ENCODE measurements at regions not wholly inside any gene's neighbourhood (a gene's known extent, or its start where the extent isn't known, plus 50 kb on each side); places are given as distances from the start of the nearest gene placed in this dataset.
A peak's percentile ranks its signal among the peaks of the same experiment; 100 is the strongest.

- no peak for TF ChIP-seq POLR2A (IDR thresholded peaks at IDR 0.05)
- TF ChIP-seq, protein P1, sequence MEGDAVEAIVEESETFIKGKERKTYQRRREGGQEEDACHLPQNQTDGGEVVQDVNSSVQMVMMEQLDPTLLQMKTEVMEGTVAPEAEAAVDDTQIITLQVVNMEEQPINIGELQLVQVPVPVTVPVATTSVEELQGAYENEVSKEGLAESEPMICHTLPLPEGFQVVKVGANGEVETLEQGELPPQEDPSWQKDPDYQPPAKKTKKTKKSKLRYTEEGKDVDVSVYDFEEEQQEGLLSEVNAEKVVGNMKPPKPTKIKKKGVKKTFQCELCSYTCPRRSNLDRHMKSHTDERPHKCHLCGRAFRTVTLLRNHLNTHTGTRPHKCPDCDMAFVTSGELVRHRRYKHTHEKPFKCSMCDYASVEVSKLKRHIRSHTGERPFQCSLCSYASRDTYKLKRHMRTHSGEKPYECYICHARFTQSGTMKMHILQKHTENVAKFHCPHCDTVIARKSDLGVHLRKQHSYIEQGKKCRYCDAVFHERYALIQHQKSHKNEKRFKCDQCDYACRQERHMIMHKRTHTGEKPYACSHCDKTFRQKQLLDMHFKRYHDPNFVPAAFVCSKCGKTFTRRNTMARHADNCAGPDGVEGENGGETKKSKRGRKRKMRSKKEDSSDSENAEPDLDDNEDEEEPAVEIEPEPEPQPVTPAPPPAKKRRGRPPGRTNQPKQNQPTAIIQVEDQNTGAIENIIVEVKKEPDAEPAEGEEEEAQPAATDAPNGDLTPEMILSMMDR (IDR thresholded peaks at IDR 0.05), result no peak
Measured at GRCh38 chr9:89658931-89659330, 54.1 kb downstream of the GADD45G start.

DNA sequence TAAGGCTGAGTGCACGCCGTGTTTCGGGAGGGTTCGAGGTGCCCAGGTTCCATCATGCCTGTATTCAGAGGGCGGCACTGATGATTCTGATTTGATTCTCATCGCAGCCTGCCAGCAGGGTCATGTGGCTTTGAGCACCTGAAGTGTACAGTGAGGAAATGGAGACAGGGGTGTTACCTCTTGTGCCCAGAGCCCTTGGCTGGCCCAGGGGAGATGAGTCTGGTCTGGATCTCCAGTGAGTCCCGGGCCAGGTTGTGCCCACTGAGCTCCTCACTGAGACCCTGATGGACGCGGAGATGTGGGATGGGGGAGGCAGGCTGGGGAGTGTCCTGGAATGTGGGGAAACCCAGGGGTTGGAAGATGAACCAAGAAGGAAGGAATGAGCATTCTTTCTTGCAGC lies 54.7 kb downstream of the GADD45G start:
- DNase-seq, result no peak
- Histone ChIP-seq H3K4me3 (no peak overlapping the region), H3K27ac (no peak overlapping the region), H3K27me3 (no peaks in the 10 kb centered on the region), H3K9me3 (replicated peaks in 1 of 3) (no peaks in the 10 kb centered on the region), H3K4me1 (replicated peaks in 1 of 2) (peaks cover 46 to 47% of the 10 kb centered on the region in 2 donors), H3K36me3 (replicated peaks in 1 of 2) (no peaks in the 10 kb centered on the region)
- no peak for TF ChIP-seq POLR2A (IDR thresholded peaks at IDR 0.05)
- TF ChIP-seq, protein P1 (IDR thresholded peaks at IDR 0.05), result no peak
- intact Hi-C loops (cut with DNase I), result no loop called here
- 96 to 98% (median 97%) methylated on average over 8 to 9 of the region's 9 CpGs for WGBS, 4 donors

More at GRCh38 chr9:89658931-89659330, 54.1 kb downstream of the GADD45G start:
- Histone ChIP-seq H3K27ac (no peak overlapping the region), H3K4me3 (no peak overlapping the region), H3K36me3 (replicated peaks in 1 of 2) (no peaks in the 10 kb centered on the region), H3K9me3 (replicated peaks in 1 of 3) (no peaks in the 10 kb centered on the region), H3K4me1 (replicated peaks in 1 of 2) (peaks cover 44 to 48% of the 10 kb centered on the region in 2 donors), H3K27me3 (no peaks in the 10 kb centered on the region)
- WGBS, 4 donors, result 89 to 97% (median 93%) methylated on average over 3 to 6 of the region's 6 CpGs
- intact Hi-C loops (cut with DNase I), result no loop called here
- DNase-seq, result no peak

DNA sequence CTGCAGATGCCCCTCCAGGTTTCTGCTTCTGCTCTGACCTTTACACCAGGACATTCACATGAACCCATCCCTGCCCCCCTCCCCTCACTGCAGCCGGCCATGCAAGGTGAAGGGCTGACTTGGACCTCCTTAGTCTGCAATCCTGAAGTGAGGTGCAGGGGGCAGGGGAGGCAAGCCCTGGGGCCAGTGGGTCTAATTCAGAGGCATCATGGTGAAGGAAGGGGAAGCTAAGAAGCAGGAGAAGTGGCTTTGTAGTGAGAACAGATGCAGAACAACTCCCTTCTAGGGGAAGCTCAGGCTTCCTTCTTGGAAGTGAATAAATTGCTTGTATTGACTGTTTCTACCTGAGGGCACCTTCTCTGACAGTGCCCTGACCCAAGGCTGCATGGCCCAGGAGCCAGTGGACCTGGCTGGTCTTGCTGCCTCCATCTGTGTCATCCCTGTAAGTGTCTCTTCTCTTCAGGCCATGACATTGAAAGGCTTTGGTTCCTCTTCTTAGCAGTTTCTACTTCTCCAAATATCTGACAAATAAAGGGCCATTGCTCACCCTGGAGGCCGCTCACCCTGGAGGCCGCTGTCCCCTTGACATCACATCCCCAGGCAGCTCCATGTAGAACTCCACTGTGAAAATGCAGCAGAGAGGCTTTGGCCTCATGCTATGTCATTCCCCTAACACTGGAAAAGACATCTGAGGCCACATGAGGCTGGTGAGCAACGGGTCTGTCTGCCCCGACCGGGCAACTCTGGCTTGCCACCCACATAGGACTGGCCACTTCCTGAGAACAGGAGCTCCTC lies 55.3 kb downstream of the GADD45G start:
- intact Hi-C loops (cut with DNase I), result no loop called here
- Histone ChIP-seq H3K4me1 (replicated peaks in 1 of 2) (peaks cover 40 to 41% of the 10 kb centered on the region in 2 donors), H3K27ac (no peak overlapping the region), H3K27me3 (no peaks in the 10 kb centered on the region), H3K36me3 (replicated peaks in 1 of 2) (no peaks in the 10 kb centered on the region), H3K4me3 (no peak overlapping the region), H3K9me3 (replicated peaks in 1 of 3) (no peaks in the 10 kb centered on the region)
- TF ChIP-seq, protein P1 (IDR thresholded peaks at IDR 0.05), result no peak
- no peak for TF ChIP-seq POLR2A (IDR thresholded peaks at IDR 0.05)
- no peak for DNase-seq
- 77 to 85% (median 84%) methylated on average over 2 to 6 of the region's 6 CpGs for WGBS, 4 donors

DNA sequence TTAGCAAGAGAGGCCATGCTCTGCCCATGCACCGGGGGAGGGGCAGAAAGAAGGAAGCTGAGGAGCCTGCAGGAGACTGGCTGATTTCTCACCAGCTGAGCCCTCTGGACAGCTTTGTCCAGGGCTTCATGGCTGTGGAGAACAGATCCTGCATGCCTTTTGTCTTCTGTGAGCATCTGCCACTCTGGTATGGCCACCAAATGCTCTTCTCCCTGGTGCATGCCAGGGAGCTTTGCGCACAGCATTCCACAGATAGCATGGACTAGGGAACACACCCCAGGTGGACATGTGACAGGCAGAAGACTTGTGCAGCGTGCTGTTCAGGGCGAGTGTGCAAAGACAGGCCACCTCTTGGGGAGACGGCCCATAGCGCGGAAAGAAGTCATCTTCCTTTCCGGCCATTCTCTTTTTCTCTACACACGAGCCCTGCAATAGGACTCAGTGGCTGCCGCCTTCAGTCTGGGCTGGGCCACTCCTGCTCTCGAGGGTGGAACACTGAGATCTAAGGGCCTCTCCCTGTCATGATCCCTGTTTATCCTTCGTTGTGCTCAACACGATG lies 56.7 kb downstream of the GADD45G start:
- Histone ChIP-seq H3K36me3 (replicated peaks in 1 of 2) (no peaks in the 10 kb centered on the region), H3K4me1 (replicated peaks in 1 of 2) (peaks cover 26 to 28% of the 10 kb centered on the region in 2 donors), H3K27ac (peak overlapping the region in 4 of 5 donors; percentile 18 to 76 (median 64)), H3K9me3 (replicated peaks in 1 of 3) (no peaks in the 10 kb centered on the region), H3K27me3 (no peaks in the 10 kb centered on the region), H3K4me3 (peak overlapping the region in 1 of 4 donors; percentile 11)
- DNase-seq, result peak in 3 of 7 donors; percentile 29 to 67 (median 45)
- intact Hi-C loops (cut with DNase I), result no loop called here
- TF ChIP-seq, protein P1 (IDR thresholded peaks at IDR 0.05), result no peak
- no peak for TF ChIP-seq POLR2A (IDR thresholded peaks at IDR 0.05)
- 37 to 49% (median 38%) methylated on average over 12 to 13 of the region's 13 CpGs for WGBS, 4 donors
